GM18873 (cell line): ENCODE measurements at regions not wholly inside any gene's neighbourhood (a gene's known extent, or its start where the extent isn't known, plus 50 kb on each side); places are given as distances from the start of the nearest gene placed in this dataset.

Experiments used
- ATAC-seq: cut with Tn5 transposase; IDR thresholded peaks from one replicate; pipeline ENCODE4 v1.9.1; 2021; ENCODE audit warnings: mild to moderate bottlenecking, moderate library complexity, moderate number of reproducible peaks; ENCODE audit not compliant: unreplicated experiment, low FRiP score

DNA sequence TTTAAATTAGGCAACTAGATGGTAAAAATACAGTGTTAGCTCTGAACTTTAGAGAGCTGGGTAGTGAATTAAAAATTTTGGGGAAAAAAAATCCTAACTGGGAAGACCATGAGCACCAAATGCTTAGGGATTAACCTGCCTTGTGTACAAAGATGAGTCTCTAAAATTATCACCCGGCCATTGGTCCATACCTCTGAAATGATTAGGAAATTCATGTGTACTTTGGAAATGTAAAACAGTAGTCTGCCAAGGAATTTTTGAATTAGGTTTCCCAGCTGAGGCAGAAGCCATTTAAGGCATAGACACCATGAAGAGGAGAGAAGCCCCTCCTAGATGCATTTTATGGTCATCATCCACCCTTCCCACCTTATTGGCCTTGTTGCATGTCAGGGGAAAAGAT lies 670.5 kb upstream of the SALL1 start:
- ATAC-seq = no peak

DNA sequence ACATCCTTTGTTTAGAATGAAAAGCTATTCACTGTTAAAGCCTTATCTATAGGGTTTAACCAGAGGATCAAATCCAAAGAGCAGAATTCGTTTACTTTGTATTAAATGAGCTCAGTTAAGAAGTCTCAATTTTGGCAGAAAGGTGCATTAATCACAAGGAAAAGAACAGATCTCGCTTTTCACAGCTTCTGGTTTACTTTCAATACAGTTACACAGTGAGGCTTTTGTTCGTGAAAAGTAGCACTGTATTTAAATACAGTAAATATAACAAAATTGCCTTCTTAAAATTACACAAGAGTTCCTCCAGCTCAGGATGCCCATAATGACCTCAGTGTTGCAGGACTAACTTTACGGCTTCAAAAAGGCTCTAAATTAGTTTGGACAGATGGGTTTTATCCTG lies 669.1 kb upstream of the SALL1 start:
- ATAC-seq = no peak

DNA sequence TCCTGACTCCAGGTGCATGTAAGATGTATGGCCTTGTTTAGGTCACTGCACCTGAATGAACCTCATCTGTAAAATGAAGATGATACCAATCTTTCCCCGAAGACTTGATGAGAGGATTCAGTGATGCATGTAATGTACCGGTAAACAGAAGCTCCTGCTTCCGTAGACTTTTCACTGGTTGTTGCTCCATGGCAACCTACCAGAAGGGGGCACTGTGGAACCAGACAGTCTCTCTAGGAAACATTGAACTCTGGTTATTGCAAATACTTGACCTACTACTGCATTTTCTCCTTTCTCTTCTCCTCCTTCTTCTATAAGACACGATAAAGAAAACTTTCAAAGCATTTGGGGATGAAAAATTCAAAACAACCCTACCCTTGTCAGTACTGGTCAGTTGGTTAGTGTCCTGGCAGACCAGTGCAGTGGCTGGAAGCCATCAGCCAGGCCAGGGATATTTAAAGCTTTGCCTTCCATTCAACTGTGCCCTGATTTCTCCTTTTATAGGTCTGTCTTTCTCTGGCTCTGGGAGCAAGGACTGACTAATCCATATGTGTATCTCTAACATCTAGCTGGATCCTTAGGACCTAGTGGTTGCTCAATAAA lies 667.4 kb upstream of the SALL1 start:
- ATAC-seq = no peak

DNA sequence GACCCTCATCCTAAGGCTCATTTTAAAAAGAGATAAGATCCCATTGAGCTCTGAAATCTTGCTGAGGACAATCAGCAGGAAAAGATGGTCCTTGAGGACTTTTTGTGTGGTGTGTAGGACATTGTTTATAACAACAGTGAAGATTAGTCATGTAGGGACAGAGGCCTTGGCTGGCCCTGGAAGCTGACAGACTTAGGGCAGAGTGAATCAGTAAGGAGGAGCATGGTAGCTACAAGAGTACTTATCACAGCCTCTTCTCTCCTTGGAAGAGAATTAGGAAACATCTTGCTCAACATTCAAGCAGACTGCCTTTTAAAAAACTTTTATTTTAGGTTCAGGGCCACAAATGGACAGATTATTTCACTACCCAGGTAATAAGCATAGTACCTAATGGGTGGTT lies 665.9 kb upstream of the SALL1 start:
- no peak for ATAC-seq

DNA sequence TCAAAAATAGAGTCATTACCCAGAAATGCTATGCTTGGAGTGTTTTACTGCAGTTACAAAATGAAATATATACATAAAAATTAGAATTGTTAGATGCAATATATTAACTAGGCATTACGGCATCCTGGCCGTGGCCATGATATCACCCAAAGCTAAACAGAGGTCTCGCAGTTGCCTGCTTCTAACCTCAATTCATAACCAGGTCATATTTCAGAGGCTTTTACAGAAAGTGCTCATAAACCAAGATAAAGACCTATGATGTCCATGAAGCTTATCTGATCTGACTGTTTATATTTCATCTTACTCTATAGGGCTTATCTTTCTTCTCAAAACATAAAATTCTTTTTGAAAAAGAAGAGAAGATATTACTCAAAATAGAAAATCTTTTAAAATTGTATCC lies 664.5 kb upstream of the SALL1 start:
- no peak for ATAC-seq

DNA sequence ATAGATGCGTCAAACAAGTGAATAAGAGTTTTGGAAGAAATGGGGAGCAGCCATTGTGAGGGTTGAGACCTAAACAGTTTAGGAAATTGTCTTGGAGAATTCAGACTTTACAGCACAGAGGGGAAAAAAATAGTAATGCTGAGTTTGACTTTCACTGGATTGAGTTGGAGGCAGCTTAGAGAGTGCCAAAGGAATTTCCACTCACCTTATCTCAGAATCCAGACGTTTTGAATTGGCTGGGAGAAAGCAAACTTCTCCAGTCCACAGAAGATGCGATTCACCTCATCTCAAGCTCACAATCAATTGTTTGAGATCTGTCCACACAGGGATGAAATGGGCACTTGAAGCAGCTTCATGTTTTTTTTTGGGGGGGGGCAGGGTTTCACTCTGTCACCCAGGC lies 663.5 kb upstream of the SALL1 start:
- ATAC-seq = no peak

DNA sequence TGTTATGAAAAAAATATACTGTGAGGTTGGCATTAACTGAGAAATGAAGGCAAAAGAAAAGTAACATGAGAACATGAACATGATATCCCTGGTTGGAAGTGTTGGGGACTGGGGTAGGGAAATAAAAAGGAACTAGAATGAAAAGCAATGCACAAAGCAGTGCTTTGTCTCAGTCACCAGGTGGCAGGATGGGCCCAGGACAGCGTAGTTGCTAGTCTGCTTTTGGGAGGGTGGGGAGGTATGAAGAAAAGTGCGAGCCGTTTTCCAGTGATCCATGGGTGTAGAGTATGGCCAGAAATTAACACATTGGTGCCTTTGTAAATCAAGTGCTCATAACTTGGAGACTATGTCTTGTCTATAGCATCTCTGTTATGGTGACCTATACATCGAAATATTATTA lies 662.5 kb upstream of the SALL1 start:
- no peak for ATAC-seq

DNA sequence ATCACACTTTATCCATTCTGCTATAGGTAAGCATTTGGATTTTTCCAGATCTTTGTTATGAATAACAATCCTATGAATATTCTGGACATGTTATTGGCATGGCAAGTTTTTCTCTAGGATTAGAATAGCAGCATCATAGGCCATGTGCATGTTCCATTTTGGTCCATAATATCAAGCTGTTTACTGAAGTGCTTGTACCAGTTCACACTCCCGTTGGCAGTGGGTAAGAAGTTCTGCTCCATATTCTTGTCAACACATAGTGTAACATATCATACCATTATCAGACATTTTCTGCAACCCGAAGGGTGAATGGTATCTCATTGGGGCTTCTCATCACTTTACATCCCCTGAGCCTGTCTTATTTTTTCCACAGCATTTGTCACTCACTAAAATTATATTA lies 661.9 kb upstream of the SALL1 start:
- no peak for ATAC-seq

DNA sequence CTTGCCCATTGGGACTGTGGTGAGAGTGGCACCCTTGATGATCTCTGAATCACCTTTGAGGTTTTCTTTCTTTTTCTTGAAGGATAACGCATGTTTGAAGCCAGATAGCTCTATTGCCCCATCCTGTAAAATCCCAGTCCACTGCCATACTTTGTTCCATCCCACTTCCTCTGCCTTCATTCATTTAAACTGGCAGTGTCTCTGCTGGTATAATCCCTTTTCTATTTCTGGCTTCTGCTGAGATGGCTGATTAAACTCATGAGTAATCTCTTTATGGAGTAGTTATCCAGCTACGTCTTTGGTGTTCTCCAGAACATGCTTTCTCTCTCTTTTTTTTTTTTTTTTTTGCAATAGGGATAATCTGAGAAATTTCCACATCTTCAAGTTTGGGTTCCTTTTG lies 656.5 kb upstream of the SALL1 start:
- no peak for ATAC-seq

DNA sequence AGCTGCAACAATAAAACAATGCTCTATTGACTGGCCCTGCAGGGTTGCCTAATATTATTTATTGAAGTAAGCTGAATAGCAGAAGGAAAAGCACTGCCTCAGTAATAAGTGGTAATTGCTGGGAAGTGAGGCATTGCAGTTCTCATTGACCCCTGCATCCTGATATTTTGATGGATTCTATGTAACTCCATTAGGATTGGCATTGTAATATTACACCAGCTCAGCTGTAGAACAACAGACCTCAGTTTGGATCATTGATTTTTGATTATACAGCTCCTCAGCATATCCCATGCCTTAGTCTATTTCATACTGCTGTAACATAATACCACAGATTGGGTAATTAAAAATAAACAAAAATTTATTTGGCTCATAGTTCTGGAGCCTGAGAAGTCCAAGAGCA lies 650.6 kb upstream of the SALL1 start:
- ATAC-seq = no peak

DNA sequence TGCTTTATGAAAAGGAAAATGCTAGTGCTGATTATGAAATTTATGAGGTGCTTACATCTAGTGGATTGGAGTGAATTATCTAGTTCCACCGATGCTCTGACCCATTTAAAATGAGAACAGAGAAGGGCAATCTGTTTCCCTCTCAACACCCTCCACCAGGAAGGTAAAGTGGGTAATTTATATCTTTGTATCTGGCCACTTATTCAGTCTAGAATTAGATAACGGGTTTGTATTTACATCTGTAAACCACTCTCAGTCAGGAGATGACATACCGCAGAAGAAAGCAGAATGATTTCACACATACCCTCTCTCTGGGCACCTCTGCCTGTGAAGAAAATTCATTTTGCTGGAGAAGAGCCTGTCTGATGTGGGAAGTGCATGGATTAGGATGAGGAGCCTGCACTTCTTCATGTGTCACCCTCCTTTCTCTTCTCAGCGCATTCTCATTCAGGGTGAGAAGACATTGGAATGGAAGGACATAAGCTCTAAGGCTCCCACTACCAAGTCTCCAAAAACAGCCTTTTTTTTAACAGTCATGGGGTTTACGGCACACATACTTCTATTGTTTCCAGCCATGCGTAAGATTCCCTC lies 646.7 kb upstream of the SALL1 start:
- no peak for ATAC-seq

DNA sequence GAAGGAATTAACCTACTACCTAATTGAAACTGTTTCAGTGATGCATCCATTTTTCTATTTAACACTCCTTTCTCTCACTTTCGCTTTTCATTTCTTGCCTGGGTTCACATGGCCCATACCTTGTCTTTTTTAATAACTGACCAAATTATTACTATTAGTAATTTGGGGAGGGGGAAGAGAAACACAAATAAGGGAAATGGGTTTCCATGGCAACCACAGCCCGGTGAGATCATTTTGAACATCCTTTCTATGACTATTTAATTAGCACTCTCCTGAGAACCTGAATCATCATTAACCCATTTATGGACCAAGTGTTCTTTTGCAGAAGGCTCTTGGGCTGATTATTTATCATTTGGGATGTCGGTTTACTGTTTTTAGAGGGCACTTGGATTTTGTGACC lies 628.2 kb upstream of the SALL1 start:
- no peak for ATAC-seq

DNA sequence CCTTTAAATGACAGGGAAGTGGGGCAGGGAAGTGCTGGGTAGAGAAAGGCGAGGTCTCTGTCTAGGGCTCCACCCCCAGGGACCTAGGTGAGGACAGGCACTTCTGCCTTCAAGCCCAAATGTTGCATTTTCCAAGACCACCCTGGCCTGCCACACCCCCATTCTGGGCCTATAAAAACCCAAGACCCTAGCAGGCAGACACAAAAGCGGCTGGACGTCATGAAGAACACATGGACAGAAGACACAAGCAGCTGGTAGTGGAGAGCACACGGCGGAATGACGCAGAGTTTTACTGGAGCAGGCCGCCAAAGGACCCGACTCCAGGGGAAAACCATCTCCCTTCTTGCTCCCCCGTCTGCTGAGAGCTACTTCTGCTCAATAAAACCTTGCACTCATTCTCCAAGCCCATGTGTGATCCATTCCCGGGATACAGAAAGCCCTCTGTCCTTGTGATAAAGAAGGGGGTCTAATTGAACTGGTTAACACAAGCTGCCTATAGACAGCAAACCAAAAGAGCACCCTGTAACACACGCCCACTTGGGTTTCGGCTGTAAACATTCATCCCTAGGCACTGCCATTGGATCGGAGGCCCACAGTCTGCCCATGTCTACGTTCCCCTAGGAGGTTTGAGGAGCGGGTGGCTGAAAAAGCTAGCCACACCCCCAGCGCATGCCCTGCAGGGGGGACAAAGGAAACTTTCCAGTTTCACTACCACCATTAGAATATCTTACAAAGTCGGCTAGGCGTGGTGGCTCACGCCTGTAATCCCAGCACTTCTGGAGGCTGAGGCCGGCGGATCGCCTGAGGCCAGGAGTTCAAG lies 622.2 kb upstream of the SALL1 start:
- ATAC-seq = no peak

DNA sequence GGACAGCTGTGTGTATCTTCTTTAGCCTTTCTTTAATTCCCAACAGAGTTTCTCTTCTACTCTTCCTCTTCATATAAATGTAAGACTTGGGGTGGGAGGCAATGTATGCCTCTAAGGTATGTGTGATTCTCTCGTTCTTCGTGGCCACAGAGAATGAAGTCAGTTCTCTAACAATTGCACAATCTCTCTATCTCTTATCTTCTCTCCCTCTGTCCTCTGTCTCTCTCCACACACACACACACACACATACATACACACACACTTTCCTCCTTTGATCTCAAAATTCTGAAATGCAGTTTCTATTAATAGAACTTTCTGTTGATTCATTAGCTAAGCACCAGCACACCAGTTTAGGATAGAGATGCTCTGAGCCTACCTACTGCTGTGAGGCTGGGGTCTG lies 615.7 kb upstream of the SALL1 start:
- ATAC-seq = no peak

DNA sequence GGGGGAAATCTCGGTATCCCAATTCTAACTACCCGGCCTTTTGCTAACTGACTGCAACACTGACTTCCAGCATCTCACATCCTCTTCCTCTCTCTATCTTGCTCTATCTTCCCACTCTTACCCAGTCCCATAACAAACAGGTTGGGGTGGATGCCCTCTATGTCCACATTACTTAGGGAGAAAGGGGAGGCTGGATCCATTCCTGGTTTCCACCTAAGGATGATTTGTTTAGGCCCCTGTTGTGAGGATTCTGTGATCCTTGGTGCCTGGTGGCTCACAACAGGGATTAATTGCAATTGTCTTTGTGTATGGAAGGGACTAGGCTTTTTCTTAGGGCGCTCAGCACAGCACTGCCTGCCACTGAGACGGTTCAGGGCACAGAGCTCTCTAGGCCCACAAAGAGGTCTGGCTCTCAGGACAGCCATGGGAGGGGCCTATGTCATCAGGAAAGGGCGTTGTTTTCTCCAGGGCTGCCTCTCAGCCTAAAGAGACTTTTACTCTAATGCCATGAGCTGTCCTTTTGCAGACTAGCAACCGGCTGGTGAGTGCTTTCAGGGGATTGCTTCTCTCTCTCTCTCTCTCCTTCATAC lies 612.1 kb upstream of the SALL1 start:
- no peak for ATAC-seq

DNA sequence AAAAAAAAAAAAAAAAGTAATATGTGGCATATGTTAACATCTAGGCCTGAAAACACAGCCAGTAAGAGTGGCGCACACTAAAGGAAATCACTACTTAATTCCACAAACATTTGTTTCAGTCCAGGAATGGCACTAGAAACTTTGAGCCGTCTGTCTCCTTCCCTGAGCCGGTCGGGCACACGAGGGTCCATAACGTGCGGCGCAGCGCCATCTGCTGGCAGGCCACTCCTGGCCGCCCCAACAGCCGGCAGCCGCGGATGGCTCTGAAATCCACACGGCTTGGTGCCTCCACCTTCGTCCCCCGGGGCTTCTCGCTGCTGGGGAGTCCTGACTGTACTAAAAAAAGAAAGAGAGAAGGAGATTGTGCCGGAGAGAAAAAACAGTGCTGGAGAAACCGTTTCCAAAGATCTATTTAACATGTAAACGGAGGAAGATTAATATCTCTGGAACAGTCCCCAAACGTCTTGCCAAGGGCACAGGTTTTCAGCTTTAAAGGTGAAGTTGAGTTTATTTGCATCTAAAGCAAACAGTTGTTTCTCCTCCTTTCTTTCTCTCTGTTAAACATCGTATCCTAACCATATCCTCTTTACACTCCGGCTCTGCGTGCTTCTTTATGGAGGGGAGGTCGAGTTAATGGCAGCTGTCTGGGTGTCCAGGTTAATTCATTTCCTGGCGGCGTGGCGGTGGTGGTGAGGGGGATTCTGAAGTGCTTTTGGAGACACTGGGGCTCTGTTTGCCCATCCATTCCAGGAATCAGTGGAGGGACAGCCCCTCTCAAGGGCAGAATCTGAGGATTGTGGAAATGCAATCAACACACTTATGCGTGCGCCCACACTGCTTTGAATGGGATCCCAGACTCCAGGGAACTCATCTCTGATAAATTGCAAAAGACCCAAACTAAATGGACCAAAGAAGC lies 611.3 kb upstream of the SALL1 start:
- ATAC-seq = peak; percentile 77

DNA sequence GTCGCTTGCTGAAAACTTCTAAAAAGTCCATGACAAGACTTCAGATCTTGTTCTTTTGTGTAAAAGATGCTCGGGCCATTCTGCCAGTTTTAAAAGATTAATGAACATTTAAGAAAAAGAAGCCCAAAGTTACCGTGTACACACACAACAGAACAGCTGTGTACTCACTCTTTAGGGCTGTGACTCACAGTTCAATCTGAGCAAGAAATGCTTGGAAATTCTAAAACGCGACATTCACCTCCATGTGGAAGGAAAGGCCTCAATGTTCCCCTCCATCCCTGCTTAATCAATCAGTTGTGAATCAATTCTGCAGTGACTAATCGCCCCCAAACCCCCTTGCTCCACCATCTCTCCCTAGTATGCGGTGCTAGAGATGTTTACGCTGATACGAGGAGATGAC lies 609.9 kb upstream of the SALL1 start:
- no peak for ATAC-seq

DNA sequence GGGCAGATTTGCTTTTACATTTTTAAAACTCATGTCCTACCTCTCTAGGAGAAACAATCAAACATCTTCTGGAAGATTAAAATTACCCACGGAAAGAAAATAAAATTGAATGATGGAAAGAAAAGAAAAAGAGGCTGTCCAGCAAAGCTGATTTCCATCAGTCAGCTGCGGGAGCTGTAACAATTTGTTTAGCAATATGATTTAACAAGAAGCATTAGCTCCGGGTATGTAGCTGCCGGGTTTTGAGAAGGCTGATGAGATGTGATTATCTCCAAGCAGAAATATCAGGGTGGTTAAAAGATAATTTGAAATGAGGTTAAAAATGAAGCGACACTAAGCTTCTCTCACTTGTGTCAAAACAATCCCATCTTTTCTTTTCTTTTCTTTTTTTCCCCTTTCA lies 608.9 kb upstream of the SALL1 start:
- no peak for ATAC-seq

DNA sequence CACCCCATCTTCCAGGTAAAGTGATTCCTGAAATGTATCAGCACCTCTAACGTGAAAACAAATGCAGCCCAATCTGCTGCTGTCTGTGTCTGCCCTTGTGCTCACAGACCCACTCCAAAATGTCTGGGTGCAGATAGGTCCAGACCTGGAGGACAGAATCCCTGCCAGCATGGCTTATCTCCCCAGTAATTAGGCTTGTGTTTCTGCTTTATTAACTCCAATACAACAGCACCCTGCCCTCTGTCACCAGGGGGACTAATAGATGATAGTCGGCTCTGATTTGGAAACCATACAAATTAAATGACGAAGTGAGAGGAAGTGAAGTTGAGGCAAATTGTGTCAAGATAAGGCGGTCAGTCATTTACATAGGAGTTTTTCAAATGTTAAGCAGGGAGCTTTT lies 608.3 kb upstream of the SALL1 start:
- ATAC-seq = no peak

DNA sequence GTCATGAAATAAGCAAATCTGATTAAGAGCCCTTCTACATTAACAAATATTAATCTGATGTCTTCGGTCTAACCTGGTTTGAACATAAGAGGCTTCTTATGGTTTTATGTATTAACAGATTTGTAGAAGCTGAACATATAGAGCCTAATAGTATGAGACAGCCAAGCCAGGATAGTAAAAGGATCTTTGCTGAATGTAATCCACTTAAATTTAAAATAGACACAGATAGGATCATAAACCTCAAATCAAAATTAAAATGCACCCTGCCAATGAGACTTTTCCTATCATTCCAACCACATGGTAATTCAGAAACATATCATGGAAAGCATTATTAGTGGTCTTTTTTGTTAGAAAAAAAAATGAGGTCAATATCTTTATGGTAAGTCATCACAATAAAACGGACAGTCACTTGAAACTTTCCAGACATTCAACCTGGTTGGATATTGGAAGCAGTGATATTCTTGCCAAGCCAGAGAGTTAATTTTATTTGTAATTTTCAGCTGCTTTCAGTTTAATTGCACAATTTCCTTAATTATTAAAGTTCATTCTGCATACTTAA lies 606.9 kb upstream of the SALL1 start:
- ATAC-seq = no peak
